Cardiac muscle cell (in vitro differentiated cells and primary cell): ENCODE measurements at regions not wholly inside any gene's neighbourhood (a gene's known extent, or its start where the extent isn't known, plus 50 kb on each side); places are given as distances from the start of the nearest gene placed in this dataset.
"Not testable (repeated sequence)": the region's sequence is repeated elsewhere in the genome, so short reads cannot be mapped to it uniquely, and the experiment has no call there.

Source experiments
- DNase-seq, 2 donors: peaks; one replicate each; pipeline versions ENCODE4 v3.0.0 to v3.0.0-alpha.2; 2010 to 2017; ENCODE audit warnings: low read depth in 1 of 2, low spot score in 1 of 2
- H3K27ac ChIP-seq: fragments of 200-600 bp; sonication (generic); 2 replicates; pipeline ENCODE4 v1.5.1; 2016
- H3K27me3 ChIP-seq: fragments of 200-600 bp; sonication (generic); 2 replicates; pipeline ENCODE4 v1.6.0; 2016; ENCODE audit warnings: control low read depth
- H3K36me3 ChIP-seq: fragments of 200-600 bp; sonication (generic); 2 replicates; pipeline ENCODE4 v1.5.1; 2016; ENCODE audit warnings: control low read depth
- H3K4me1 ChIP-seq: fragments of 200-600 bp; sonication (generic); 2 replicates; pipeline ENCODE4 v1.8.1; 2017; ENCODE audit warnings: low read depth, mild to moderate bottlenecking, mixed run types
- H3K4me3 ChIP-seq: fragments of 200-600 bp; sonication (generic); 2 replicates; pipeline ENCODE4 v1.5.1; 2016; ENCODE audit warnings: mild to moderate bottlenecking
- H3K9me3 ChIP-seq: fragments of 200-600 bp; sonication (generic); 2 replicates; pipeline ENCODE4 v1.5.1; 2017; ENCODE audit warnings: low read depth, mild to moderate bottlenecking, control low read depth
- TF ChIP-seq, protein P1 (sequence below): IDR thresholded peaks from 2 replicates; pipeline ENCODE4 v1.5.1; 2012; ENCODE audit warnings: low read depth, mild to moderate bottlenecking, low read length

DNA sequence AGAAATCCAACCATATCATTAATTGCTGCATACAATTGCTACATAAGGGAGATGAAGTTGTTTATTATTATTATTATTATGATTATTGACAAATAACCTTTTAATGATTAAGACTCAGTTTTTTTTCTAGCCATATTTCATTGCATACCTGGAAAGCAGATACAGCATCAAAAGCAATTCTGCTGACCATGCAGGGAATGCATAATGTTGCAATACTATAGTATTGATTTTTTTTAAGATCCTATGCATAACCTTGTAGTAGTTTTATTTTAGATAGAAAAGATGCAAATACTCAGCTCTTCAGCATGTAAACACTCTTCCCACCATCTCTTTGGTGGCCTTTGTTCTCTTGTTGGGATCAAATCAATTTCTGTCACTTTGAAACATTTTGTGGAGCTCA, 300.9 kb upstream of the MAP3K7 start:
- no peak overlapping the region for H3K27ac ChIP-seq
- no peak for DNase-seq
- H3K27me3 ChIP-seq, result no peaks in the 10 kb centered on the region
- H3K4me1 ChIP-seq, result no peaks in the 10 kb centered on the region
- no peak overlapping the region for H3K4me3 ChIP-seq
- TF ChIP-seq, protein P1, sequence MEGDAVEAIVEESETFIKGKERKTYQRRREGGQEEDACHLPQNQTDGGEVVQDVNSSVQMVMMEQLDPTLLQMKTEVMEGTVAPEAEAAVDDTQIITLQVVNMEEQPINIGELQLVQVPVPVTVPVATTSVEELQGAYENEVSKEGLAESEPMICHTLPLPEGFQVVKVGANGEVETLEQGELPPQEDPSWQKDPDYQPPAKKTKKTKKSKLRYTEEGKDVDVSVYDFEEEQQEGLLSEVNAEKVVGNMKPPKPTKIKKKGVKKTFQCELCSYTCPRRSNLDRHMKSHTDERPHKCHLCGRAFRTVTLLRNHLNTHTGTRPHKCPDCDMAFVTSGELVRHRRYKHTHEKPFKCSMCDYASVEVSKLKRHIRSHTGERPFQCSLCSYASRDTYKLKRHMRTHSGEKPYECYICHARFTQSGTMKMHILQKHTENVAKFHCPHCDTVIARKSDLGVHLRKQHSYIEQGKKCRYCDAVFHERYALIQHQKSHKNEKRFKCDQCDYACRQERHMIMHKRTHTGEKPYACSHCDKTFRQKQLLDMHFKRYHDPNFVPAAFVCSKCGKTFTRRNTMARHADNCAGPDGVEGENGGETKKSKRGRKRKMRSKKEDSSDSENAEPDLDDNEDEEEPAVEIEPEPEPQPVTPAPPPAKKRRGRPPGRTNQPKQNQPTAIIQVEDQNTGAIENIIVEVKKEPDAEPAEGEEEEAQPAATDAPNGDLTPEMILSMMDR, result no peak
- H3K9me3 ChIP-seq, result no peaks in the 10 kb centered on the region
- H3K36me3 ChIP-seq, result no peaks in the 10 kb centered on the region

- no peak for DNase-seq
- Histone ChIP-seq H3K36me3 (no peaks in the 10 kb centered on the region), H3K4me1 (no peaks in the 10 kb centered on the region), H3K27me3 (no peaks in the 10 kb centered on the region), H3K4me3 (no peak overlapping the region), H3K27ac (no peak overlapping the region), H3K9me3 (no peaks in the 10 kb centered on the region)
- TF ChIP-seq, protein P1, result no peak
These were observed 298.8 kb upstream of the MAP3K7 start for GRCh38 chr6:90885611-90886056.

GRCh38 chr6:90885137-90885536, 298.3 kb upstream of the MAP3K7 start:
- H3K27ac ChIP-seq, H3K4me1 ChIP-seq, H3K36me3 ChIP-seq, DNase-seq, H3K27me3 ChIP-seq, H3K4me3 ChIP-seq, H3K9me3 ChIP-seq: not testable (repeated sequence)

GRCh38 chr6:90877616-90878015, 290.7 kb upstream of the MAP3K7 start:
- H3K4me3 ChIP-seq, result no peak overlapping the region
- H3K27me3 ChIP-seq, result no peaks in the 10 kb centered on the region
- H3K27ac ChIP-seq, result no peak overlapping the region
- H3K36me3 ChIP-seq, result no peaks in the 10 kb centered on the region
- no peaks in the 10 kb centered on the region for H3K9me3 ChIP-seq
- H3K4me1 ChIP-seq, result peaks cover 7% of the 10 kb centered on the region
- TF ChIP-seq, protein P1, result no peak
- DNase-seq, result no peak

- Histone ChIP-seq H3K27me3 (no peaks in the 10 kb centered on the region), H3K4me3 (no peak overlapping the region), H3K36me3 (no peaks in the 10 kb centered on the region), H3K9me3 (no peaks in the 10 kb centered on the region), H3K27ac (no peak overlapping the region), H3K4me1 (peaks cover 9% of the 10 kb centered on the region)
- TF ChIP-seq, protein P1, result no peak
- DNase-seq, result no peak
These were observed 288.1 kb upstream of the MAP3K7 start for GRCh38 chr6:90874931-90875330.

GRCh38 chr6:90872981-90873380, 286.1 kb upstream of the MAP3K7 start:
- Histone ChIP-seq H3K27me3 (no peaks in the 10 kb centered on the region), H3K4me3 (no peak overlapping the region), H3K27ac (no peak overlapping the region), H3K4me1 (peaks cover 14% of the 10 kb centered on the region), H3K36me3 (no peaks in the 10 kb centered on the region), H3K9me3 (no peaks in the 10 kb centered on the region)
- TF ChIP-seq, protein P1, result no peak
- no peak for DNase-seq
